PC-3 (cell line): ENCODE measurements at regions not wholly inside any gene's neighbourhood (a gene's known extent, or its start where the extent isn't known, plus 50 kb on each side); places are given as distances from the start of the nearest gene placed in this dataset.

Experiments
- ATAC-seq: fragments of 200-7000 bp; cut with Tn5 transposase; 2 replicates; pipeline ENCODE4 v1.9.1; 2020; ENCODE audit warnings: mild to moderate bottlenecking, moderate library complexity
- BruUV-seq: library from RNA; stranded (reverse); fragments of 400-500 nt; replicated peaks from 2 replicates; lab custom pipeline; 2021; lab: Mats Ljungman, UMichigan
- CTCF ChIA-PET: fragments of 300-600 bp; sonication (Branson Sonifier 250); formaldehyde crosslinking; loops from one replicate; lab custom pipeline; 2022; ENCODE audit warnings: antibody characterized with exemption; lab: Charles Lee
- POLR2A ChIA-PET: fragments of 300-600 bp; sonication (Branson Sonifier 250); formaldehyde crosslinking; loops from one replicate; lab custom pipeline; 2022; ENCODE audit warnings: antibody characterized with exemption; ENCODE audit not compliant: unreplicated experiment; lab: Charles Lee
- DNase-seq: peaks from one replicate; pipeline ENCODE4 v3.0.0-alpha.2; 2015
- H2AFZ ChIP-seq: fragments of 300-600 bp; sonication (generic); 2 replicates; pipeline ENCODE4 v1.6.0; 2016; ENCODE audit warnings: antibody characterized with exemption, low read length
- H3F3A ChIP-seq: fragments of 300-600 bp; sonication (generic); one replicate; pipeline ENCODE4 v1.6.0; 2017; ENCODE audit warnings: antibody characterized with exemption, low read length, control low read depth, mild to moderate bottlenecking; ENCODE audit not compliant: unreplicated experiment
- H3K27ac ChIP-seq: fragments of 300-600 bp; sonication (generic); 2 replicates; pipeline ENCODE4 v1.5.1; 2016; ENCODE audit warnings: mild to moderate bottlenecking, low read length
- H3K27me3 ChIP-seq: fragments of 300-600 bp; sonication (generic); 2 replicates; pipeline ENCODE4 v1.6.1; 2016; ENCODE audit warnings: low read length, mixed read lengths
- H3K36me3 ChIP-seq: fragments of 300-600 bp; sonication (generic); 2 replicates; pipeline ENCODE4 v1.6.1; 2016; ENCODE audit warnings: low read depth, mixed run types, low read length, mixed read lengths
- H3K4me1 ChIP-seq: fragments of 300-600 bp; sonication (generic); 2 replicates; pipeline ENCODE4 v1.5.1; 2016; ENCODE audit warnings: low read length; ENCODE audit not compliant: insufficient read depth
- H3K4me2 ChIP-seq: fragments of 300-600 bp; sonication (generic); 2 replicates; pipeline ENCODE4 v1.6.0; 2016; ENCODE audit warnings: low read length
- H3K4me3 ChIP-seq: fragments of 300-600 bp; sonication (generic); 2 replicates; pipeline ENCODE4 v1.5.1; 2016; ENCODE audit warnings: mild to moderate bottlenecking, low read length, mixed read lengths
- H3K79me2 ChIP-seq: fragments of 300-600 bp; sonication (generic); 2 replicates; pipeline ENCODE4 v1.6.1; 2017; ENCODE audit warnings: low read length, mixed read lengths
- H3K9ac ChIP-seq: fragments of 300-600 bp; sonication (generic); 2 replicates; pipeline ENCODE4 v1.6.0; 2016; ENCODE audit warnings: mild to moderate bottlenecking, low read length
- H3K9me2 ChIP-seq: fragments of 300-600 bp; sonication (generic); replicated peaks from 2 replicates; pipeline ENCODE4 v1.6.1; 2016; ENCODE audit warnings: mixed run types, low read length, mixed read lengths
- H3K9me3 ChIP-seq: fragments of 300-600 bp; sonication (generic); 2 replicates; pipeline ENCODE4 v1.6.1; 2016; ENCODE audit warnings: low read length, mixed read lengths
- H4K20me1 ChIP-seq: fragments of 300-600 bp; sonication (generic); 2 replicates; pipeline ENCODE4 v1.6.1; 2016; ENCODE audit warnings: low read length, mixed read lengths
- EZH2 ChIP-seq: fragments of 300-600 bp; sonication (generic); IDR thresholded peaks from one replicate; pipeline ENCODE4 v1.6.1; 2017; ENCODE audit warnings: antibody characterized with exemption, mild to moderate bottlenecking, low read length; ENCODE audit not compliant: unreplicated experiment
- EZH2phosphoT487 ChIP-seq: fragments of 300-600 bp; sonication (generic); IDR thresholded peaks from 2 replicates; pipeline ENCODE4 v1.6.1; 2018; ENCODE audit warnings: mild to moderate bottlenecking, antibody characterized with exemption, low read length, borderline replicate concordance
- intact Hi-C: fragments of 100-400 bp; cut with micrococcal nuclease; formaldehyde crosslinking; loops from 2 replicates; pipeline ENCODE4 v1.9.0; 2023
- TF ChIP-seq, protein P1 (sequence below): fragments of 300-600 bp; sonication (generic); conservative IDR thresholded peaks from 2 replicates; pipeline ENCODE4 v1.5.1; 2017; ENCODE audit warnings: antibody characterized with exemption, low read depth, mild to moderate bottlenecking, low read length

DNA sequence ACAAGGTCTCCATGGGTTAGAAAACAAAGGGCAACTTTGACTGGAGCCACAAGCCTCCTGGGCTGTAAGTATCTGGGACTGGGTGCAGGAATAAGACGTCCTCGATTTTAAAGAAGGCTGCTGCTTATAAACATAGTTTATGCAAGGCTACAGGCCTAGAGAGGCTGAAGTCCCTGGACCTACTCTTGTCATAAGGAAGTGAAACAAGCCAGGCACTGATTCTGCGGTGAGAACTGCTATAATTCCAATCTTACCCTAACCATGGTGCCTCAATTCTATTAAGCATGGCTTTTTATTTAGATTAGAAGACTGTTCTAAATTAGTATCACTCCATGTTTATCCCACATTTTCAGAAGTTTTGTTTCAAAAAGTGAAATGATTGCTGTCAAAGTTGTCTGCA lies 777.6 kb downstream of the PLOD2 start:
- no peak overlapping the region for H3K9ac ChIP-seq
- no peak for TF ChIP-seq EZH2phosphoT487
- TF ChIP-seq EZH2 = no peak
- TF ChIP-seq, protein P1, sequence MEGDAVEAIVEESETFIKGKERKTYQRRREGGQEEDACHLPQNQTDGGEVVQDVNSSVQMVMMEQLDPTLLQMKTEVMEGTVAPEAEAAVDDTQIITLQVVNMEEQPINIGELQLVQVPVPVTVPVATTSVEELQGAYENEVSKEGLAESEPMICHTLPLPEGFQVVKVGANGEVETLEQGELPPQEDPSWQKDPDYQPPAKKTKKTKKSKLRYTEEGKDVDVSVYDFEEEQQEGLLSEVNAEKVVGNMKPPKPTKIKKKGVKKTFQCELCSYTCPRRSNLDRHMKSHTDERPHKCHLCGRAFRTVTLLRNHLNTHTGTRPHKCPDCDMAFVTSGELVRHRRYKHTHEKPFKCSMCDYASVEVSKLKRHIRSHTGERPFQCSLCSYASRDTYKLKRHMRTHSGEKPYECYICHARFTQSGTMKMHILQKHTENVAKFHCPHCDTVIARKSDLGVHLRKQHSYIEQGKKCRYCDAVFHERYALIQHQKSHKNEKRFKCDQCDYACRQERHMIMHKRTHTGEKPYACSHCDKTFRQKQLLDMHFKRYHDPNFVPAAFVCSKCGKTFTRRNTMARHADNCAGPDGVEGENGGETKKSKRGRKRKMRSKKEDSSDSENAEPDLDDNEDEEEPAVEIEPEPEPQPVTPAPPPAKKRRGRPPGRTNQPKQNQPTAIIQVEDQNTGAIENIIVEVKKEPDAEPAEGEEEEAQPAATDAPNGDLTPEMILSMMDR = no peak

DNA sequence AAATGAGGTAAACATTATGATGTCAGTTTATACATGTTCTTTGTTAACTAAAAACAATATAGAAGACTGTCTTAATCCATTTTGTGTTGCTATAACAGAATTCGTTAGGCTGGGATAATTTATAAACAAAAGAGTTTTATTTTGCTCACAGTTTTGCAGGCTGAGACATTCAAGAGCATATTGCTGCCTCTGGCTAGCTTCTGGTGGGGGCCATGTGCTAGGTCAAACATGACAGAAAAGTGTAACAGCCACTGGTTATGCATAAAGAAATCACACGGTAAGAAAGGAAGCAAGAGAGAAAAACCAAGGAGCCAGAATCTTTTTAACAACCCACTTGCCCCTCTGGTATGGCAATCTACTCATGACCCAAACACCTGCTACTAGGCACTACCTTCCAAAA lies 776.7 kb downstream of the PLOD2 start:
- intact Hi-C loops = no loop called here
- H3F3A ChIP-seq = no peaks in the 10 kb centered on the region
- H3K4me1 ChIP-seq = no peaks in the 10 kb centered on the region
- no peak overlapping the region for H3K27ac ChIP-seq
- no peaks in the 10 kb centered on the region for H3K36me3 ChIP-seq
- H2AFZ ChIP-seq = no peak overlapping the region
- no peak for TF ChIP-seq EZH2
- TF ChIP-seq, protein P1 = no peak
- no peak for TF ChIP-seq EZH2phosphoT487
- no peak overlapping the region for H3K4me3 ChIP-seq
- POLR2A ChIA-PET = no interaction called here
- no TSS peak for BruUV-seq
- no peaks in the 10 kb centered on the region for H3K79me2 ChIP-seq
- DNase-seq (no peak), ATAC-seq (no peak)
- no peaks in the 10 kb centered on the region for H3K27me3 ChIP-seq
- no peak overlapping the region for H3K9ac ChIP-seq
- H3K9me2 ChIP-seq = no peaks in the 10 kb centered on the region
- no peak overlapping the region for H3K4me2 ChIP-seq
- no peaks in the 10 kb centered on the region for H3K9me3 ChIP-seq
- CTCF ChIA-PET = no interaction called here
- H4K20me1 ChIP-seq = no peaks in the 10 kb centered on the region

More for the DNA sequence above, 777.6 kb downstream of the PLOD2 start:
- no peaks in the 10 kb centered on the region for H3F3A ChIP-seq
- DNase-seq (no peak), ATAC-seq (no peak)
- no peaks in the 10 kb centered on the region for H3K9me3 ChIP-seq
- no peak overlapping the region for H2AFZ ChIP-seq
- intact Hi-C loops = no loop called here
- no peaks in the 10 kb centered on the region for H3K9me2 ChIP-seq
- POLR2A ChIA-PET = no interaction called here
- no peak overlapping the region for H3K27ac ChIP-seq
- no peak overlapping the region for H3K4me3 ChIP-seq
- H3K79me2 ChIP-seq = no peaks in the 10 kb centered on the region
- no peaks in the 10 kb centered on the region for H3K4me1 ChIP-seq
- no peak overlapping the region for H3K4me2 ChIP-seq
- no peaks in the 10 kb centered on the region for H3K27me3 ChIP-seq
- CTCF ChIA-PET = no interaction called here
- H3K36me3 ChIP-seq = no peaks in the 10 kb centered on the region
- no TSS peak for BruUV-seq
- H4K20me1 ChIP-seq = no peaks in the 10 kb centered on the region

DNA sequence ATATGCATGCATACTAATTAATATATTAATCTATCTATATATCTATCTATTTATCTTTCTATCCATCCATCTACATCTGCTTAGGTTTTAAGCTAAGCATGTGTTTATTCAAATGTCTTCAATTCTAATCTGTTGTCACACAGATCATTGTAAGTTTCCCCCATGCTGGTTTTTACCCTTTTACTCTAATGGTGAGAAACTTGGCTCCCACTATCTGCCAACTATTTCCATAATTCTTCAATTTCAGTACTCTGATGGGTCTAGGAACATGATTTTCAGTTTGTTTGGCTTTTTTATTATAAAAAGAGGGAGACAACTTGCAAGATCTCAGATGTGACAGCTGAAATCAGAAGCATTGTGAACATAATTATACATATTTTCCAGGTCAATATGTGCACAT lies 773.8 kb downstream of the PLOD2 start:
- Histone ChIP-seq H3K79me2 (no peaks in the 10 kb centered on the region), H2AFZ (no peak overlapping the region), H3K9me2 (no peaks in the 10 kb centered on the region), H3F3A (no peaks in the 10 kb centered on the region), H4K20me1 (no peaks in the 10 kb centered on the region), H3K4me3 (no peak overlapping the region), H3K4me1 (no peaks in the 10 kb centered on the region), H3K9ac (no peak overlapping the region), H3K27ac (no peak overlapping the region), H3K4me2 (no peak overlapping the region), H3K36me3 (no peaks in the 10 kb centered on the region), H3K27me3 (no peaks in the 10 kb centered on the region), H3K9me3 (no peaks in the 10 kb centered on the region)
- ChIA-PET POLR2A (no interaction called here), CTCF (no interaction called here)
- intact Hi-C loops = no loop called here
- DNase-seq (no peak), ATAC-seq (no peak)
- no peak for TF ChIP-seq EZH2
- no peak for TF ChIP-seq EZH2phosphoT487
- TF ChIP-seq, protein P1 = no peak
- no TSS peak for BruUV-seq
